HepG2 (cell line): ENCODE measurements at regions not wholly inside any gene's neighbourhood (a gene's known extent, or its start where the extent isn't known, plus 50 kb on each side); places are given as distances from the start of the nearest gene placed in this dataset.

ENCODE experiments used
- ATAC-seq: fragments of 200-7000 bp; cut with Tn5 transposase; 3 replicates; pipeline ENCODE4 v1.9.1; 2020; ENCODE audit warnings: mild to moderate bottlenecking, moderate library complexity
- BruUV-seq: library from RNA; stranded (reverse); fragments of 400-500 nt; replicated peaks from 2 replicates; lab custom pipeline; 2021; lab: Mats Ljungman, UMichigan
- CTCF ChIA-PET: fragments of 300-600 bp; formaldehyde crosslinking; extraction: SDS; loops from one replicate; lab custom pipeline; 2021; ENCODE audit warnings: low total read pairs, inconsistent platforms, low intra/inter-chr PET ratio; lab: Yijun Ruan, JAX
- POLR2A ChIA-PET: fragments of 350-600 bp; sonication (Branson Sonifier 250); formaldehyde crosslinking; loops from one replicate; lab custom pipeline; 2020; ENCODE audit warnings: antibody characterized with exemption, inconsistent platforms; lab: Yijun Ruan, JAX
- DNase-seq: peaks from one replicate; pipeline ENCODE4 v3.0.0-alpha.2; 2015; ENCODE audit warnings: low spot score
- FAIRE-seq: peaks from 3 replicates; lab custom pipeline; 2011; peaks lifted over from hg19 to GRCh38; lab: Jason Lieb, UNC
- H2AFZ ChIP-seq: one replicate; pipeline ENCODE4 v1.6.1; 2011; ENCODE audit warnings: low read length, inconsistent platforms
- H3K27ac ChIP-seq: fragments of 300-600 bp; 3 replicates; pipeline ENCODE4 v1.8.0; 2011; ENCODE audit warnings: mixed run types, mild to moderate bottlenecking, mixed read lengths, low read length, inconsistent platforms; ENCODE audit not compliant: insufficient read depth; ENCODE audit errors: extremely low read length
- H3K27me3 ChIP-seq, 2 experiments: fragments of 200-600 bp in 1 of 2; 2 replicates in 1 of 2; 3 replicates in 1 of 2; pipeline versions ENCODE4 v1.6.0 to v1.8.0; 2011; ENCODE audit warnings: low read length in 2 of 2, mild to moderate bottlenecking in 2 of 2, moderate library complexity in 2 of 2, inconsistent platforms in 1 of 2; ENCODE audit not compliant: insufficient read depth in 2 of 2, control insufficient read depth in 1 of 2
- H3K36me3 ChIP-seq, 2 experiments: fragments of 200-600 bp in 1 of 2; replicated peaks in 1 of 2; 2 replicates in 1 of 2; 3 replicates in 1 of 2; pipeline versions ENCODE4 v1.5.1 to v1.8.0; 2011; ENCODE audit warnings: low read length in 2 of 2, inconsistent platforms in 1 of 2; ENCODE audit not compliant: insufficient read depth in 2 of 2, control insufficient read depth in 1 of 2
- H3K4me1 ChIP-seq: 2 replicates; pipeline ENCODE4 v1.5.1; 2012; ENCODE audit warnings: low read length, inconsistent platforms; ENCODE audit not compliant: insufficient read depth
- H3K4me2 ChIP-seq: 2 replicates; pipeline ENCODE4 v1.6.0; 2011; ENCODE audit warnings: low read depth, low read length, inconsistent platforms
- H3K4me3 ChIP-seq, 3 experiments: fragments of 200-600 bp in 1 of 3; sonication (generic), shearing (Covaris generic) in 1 of 3; replicated peaks in 1 of 3; 2 replicates each; pipeline ENCODE4 v1.5.1; 2011 to 2016; ENCODE audit warnings: low read length in 3 of 3, inconsistent platforms in 2 of 3, low read depth in 2 of 3, mild to moderate bottlenecking in 2 of 3, control low read depth in 1 of 3, mixed read lengths in 1 of 3; ENCODE audit not compliant: insufficient read depth in 1 of 3
- H3K79me2 ChIP-seq: one replicate; pipeline ENCODE4 v1.6.1; 2011; ENCODE audit warnings: low read length, inconsistent platforms; ENCODE audit not compliant: insufficient read depth
- H3K9ac ChIP-seq: 2 replicates; pipeline ENCODE4 v1.6.0; 2011; ENCODE audit warnings: mild to moderate bottlenecking, low read depth, low read length, inconsistent platforms; ENCODE audit not compliant: insufficient read depth
- H3K9me3 ChIP-seq: 2 replicates; pipeline ENCODE4 v1.5.1; 2012; ENCODE audit warnings: mild to moderate bottlenecking, low read length
- H4K20me1 ChIP-seq: 2 replicates; pipeline ENCODE4 v1.6.0; 2011; ENCODE audit warnings: inconsistent platforms, mild to moderate bottlenecking, low read length, moderate library complexity; ENCODE audit not compliant: insufficient read depth
- ATRX ChIP-seq: sonication (generic); formaldehyde crosslinking; IDR thresholded peaks from 2 replicates; pipeline ENCODE4 v1.4.0; 2020; ENCODE audit warnings: missing genetic modification reagents, borderline replicate concordance
- CENPBD1 ChIP-seq: sonication (generic); formaldehyde crosslinking; IDR thresholded peaks from 2 replicates; pipeline ENCODE4 v1.8.0; 2022; ENCODE audit warnings: missing genetic modification reagents, low read depth, mild to moderate bottlenecking, borderline replicate concordance
- ETS1 ChIP-seq: sonication (generic); formaldehyde crosslinking; IDR thresholded peaks from 2 replicates; pipeline ENCODE4 v1.4.0; 2020; ENCODE audit warnings: missing genetic modification reagents
- GABPB1 ChIP-seq: IDR thresholded peaks from 2 replicates; pipeline ENCODE4 v1.6.1; 2016; ENCODE audit warnings: mild to moderate bottlenecking, missing genetic modification reagents, moderate library complexity, missing compliant biosample characterization
- HINFP ChIP-seq: sonication (generic); formaldehyde crosslinking; IDR thresholded peaks from 2 replicates; pipeline ENCODE4 v1.4.0; 2020; ENCODE audit warnings: low read depth, mild to moderate bottlenecking, missing genetic modification reagents
- PAXIP1 ChIP-seq: sonication (generic); formaldehyde crosslinking; conservative IDR thresholded peaks from 2 replicates; pipeline ENCODE4 v1.4.0; 2020; ENCODE audit warnings: mild to moderate bottlenecking, missing genetic modification reagents, moderate library complexity
- SIX1 ChIP-seq: sonication (generic); formaldehyde crosslinking; IDR thresholded peaks from 2 replicates; pipeline ENCODE4 v1.4.0; 2020; ENCODE audit warnings: missing genetic modification reagents, borderline replicate concordance
- XBP1 ChIP-seq: sonication (generic); formaldehyde crosslinking; IDR thresholded peaks from 2 replicates; pipeline ENCODE4 v1.5.0; 2020; ENCODE audit warnings: missing genetic modification reagents
- ZBTB38 ChIP-seq: sonication (generic); formaldehyde crosslinking; IDR thresholded peaks from 2 replicates; pipeline ENCODE4 v1.5.1; 2020; ENCODE audit warnings: mild to moderate bottlenecking, missing genetic modification reagents
- ZFP36L2 ChIP-seq: sonication (generic); formaldehyde crosslinking; IDR thresholded peaks from 2 replicates; pipeline ENCODE4 v1.4.0; 2020; ENCODE audit warnings: missing genetic modification reagents
- ZNF672 ChIP-seq: sonication (generic); formaldehyde crosslinking; IDR thresholded peaks from 2 replicates; pipeline ENCODE4 v1.8.1; 2022; ENCODE audit warnings: missing genetic modification reagents
- WGBS: methylation state at CpG from one replicate; pipeline ENCODE4 v1.1.6; 2017; ENCODE audit warnings: low lambda C conversion rate; 5-methylcytosine and 5-hydroxymethylcytosine counted together
- in situ Hi-C: cut with HindIII; loops from 2 replicates; pipeline ENCODE4 v1.10.0; 2017; ENCODE audit warnings: low pct_unique_long_range_greater_than_20kb; ENCODE audit not compliant: extremely low pct_ligation_motif_present
- intact Hi-C: fragments of 100-400 bp; cut with micrococcal nuclease; formaldehyde crosslinking; loops from one replicate; pipeline ENCODE4 v1.10.0; 2022; ENCODE audit not compliant: unreplicated experiment

- DNase-seq (no peak), FAIRE-seq (no peak), ATAC-seq (no peak)
- no TSS peak for BruUV-seq
- Histone ChIP-seq H3K4me2 (no peak overlapping the region), H3K79me2 (no peaks in the 10 kb centered on the region), H3K9me3 (peaks cover 29% of the 10 kb centered on the region), H3K27me3 (no peaks in the 10 kb centered on the region), H3K4me3 (no peak overlapping the region), H4K20me1 (no peaks in the 10 kb centered on the region), H3K4me1 (no peaks in the 10 kb centered on the region), H3K27ac (no peak overlapping the region), H2AFZ (no peak overlapping the region), H3K36me3 (no peaks in the 10 kb centered on the region), H3K9ac (no peak overlapping the region)
- intact Hi-C loops: no loop called here
- 17% methylated on average over 5 of the region's 5 CpGs for WGBS
- POLR2A ChIA-PET: no interaction called here
- CTCF ChIA-PET: no interaction called here
- in situ Hi-C loops: no loop called here
- TF ChIP-seq CENPBD1: no peak
- no peak for TF ChIP-seq SIX1 (CRISPR knock-in tag)
- TF ChIP-seq ZBTB38 (CRISPR knock-in tag): no peak
- TF ChIP-seq XBP1 (CRISPR knock-in tag): no peak
- no peak for TF ChIP-seq GABPB1 (CRISPR knock-in tag)
- TF ChIP-seq PAXIP1: no peak
- no peak for TF ChIP-seq ZNF672 (CRISPR knock-in tag)
- no peak for TF ChIP-seq ZFP36L2 (CRISPR knock-in tag)
- no peak for TF ChIP-seq ETS1 (CRISPR knock-in tag)
- TF ChIP-seq HINFP (CRISPR knock-in tag): no peak
- no peak for TF ChIP-seq ATRX (CRISPR knock-in tag)
Observed at GRCh38 chr16:76835779-76836300, 355.1 kb upstream of the MON1B start.
